WERI-Rb-1 (cell line): ENCODE measurements at regions not wholly inside any gene's neighbourhood (a gene's known extent, or its start where the extent isn't known, plus 50 kb on each side); places are given as distances from the start of the nearest gene placed in this dataset.

ENCODE experiments used
- DNase-seq: peaks from one replicate; pipeline ENCODE4 v3.0.0-alpha.2; 2020
- H3K27ac ChIP-seq: fragments of 250-450 bp; sonication (Bioruptor Pico); 2 replicates; pipeline ENCODE4 v1.5.1; 2020; ENCODE audit warnings: mild to moderate bottlenecking, moderate library complexity
- H3K27me3 ChIP-seq: fragments of 250-450 bp; sonication (Bioruptor Pico); 2 replicates; pipeline ENCODE4 v1.5.1; 2021; ENCODE audit warnings: mild to moderate bottlenecking, low read depth, moderate library complexity; ENCODE audit not compliant: insufficient read depth, severe bottlenecking
- H3K36me3 ChIP-seq: fragments of 250-450 bp; sonication (Bioruptor Pico); 2 replicates; pipeline ENCODE4 v1.5.1; 2020; ENCODE audit warnings: mild to moderate bottlenecking, moderate library complexity
- H3K4me3 ChIP-seq: 2 replicates; pipeline ENCODE4 v1.5.1; 2011; ENCODE audit warnings: low read depth, mild to moderate bottlenecking, control low read depth, low read length
- H3K9me3 ChIP-seq: fragments of 250-450 bp; sonication (Bioruptor Pico); 2 replicates; pipeline ENCODE4 v1.5.1; 2021; ENCODE audit warnings: mild to moderate bottlenecking, moderate library complexity; ENCODE audit not compliant: severe bottlenecking
- TF ChIP-seq, protein P1 (sequence below): IDR thresholded peaks from 2 replicates; pipeline ENCODE4 v1.5.1; 2011; ENCODE audit warnings: low read depth, mild to moderate bottlenecking, control low read depth, inconsistent platforms, low read length

DNA sequence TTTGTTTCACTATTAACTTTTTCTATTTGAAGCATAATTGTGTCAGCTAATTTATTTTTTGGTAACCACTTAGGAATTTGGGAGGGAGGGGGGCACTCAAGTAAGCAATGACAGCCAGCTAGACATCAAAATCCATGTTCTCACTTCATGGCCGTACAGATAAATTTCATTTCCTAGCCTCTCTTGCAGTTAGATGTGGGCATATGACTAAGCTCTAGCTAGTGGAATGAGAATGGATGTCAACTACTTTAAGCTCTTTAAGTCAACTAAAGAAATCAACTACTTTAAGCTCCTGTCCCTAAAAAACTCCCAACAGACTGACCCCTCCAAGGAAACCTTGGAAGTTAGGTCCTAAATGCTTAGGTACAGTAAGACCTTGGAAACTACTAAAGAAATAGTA lies 92.0 kb downstream of the KCNRG start:
- H3K4me3 ChIP-seq, result no peak overlapping the region
- no peak for DNase-seq

DNA sequence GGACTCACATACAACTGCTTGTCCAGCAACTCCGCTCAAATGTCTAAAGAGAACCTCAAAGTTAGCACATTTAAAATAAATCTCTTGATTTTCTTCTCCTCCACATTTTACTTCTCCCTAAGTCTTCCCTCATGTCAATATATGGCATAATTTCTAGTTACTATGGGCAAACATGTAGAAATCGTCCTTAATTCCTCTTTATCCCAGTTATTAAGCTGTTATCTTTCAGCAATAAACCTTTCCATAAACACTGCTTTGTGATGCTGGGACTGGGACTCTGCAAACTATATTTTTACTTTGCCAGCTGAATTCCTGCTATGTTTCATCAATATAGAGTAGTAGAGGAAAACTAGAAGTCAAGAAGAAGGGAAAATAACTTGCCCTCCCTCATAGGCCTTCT lies 99.7 kb downstream of the KCNRG start:
- no peaks in the 10 kb centered on the region for H3K9me3 ChIP-seq
- DNase-seq, result no peak
- H3K36me3 ChIP-seq, result no peaks in the 10 kb centered on the region
- TF ChIP-seq, protein P1, sequence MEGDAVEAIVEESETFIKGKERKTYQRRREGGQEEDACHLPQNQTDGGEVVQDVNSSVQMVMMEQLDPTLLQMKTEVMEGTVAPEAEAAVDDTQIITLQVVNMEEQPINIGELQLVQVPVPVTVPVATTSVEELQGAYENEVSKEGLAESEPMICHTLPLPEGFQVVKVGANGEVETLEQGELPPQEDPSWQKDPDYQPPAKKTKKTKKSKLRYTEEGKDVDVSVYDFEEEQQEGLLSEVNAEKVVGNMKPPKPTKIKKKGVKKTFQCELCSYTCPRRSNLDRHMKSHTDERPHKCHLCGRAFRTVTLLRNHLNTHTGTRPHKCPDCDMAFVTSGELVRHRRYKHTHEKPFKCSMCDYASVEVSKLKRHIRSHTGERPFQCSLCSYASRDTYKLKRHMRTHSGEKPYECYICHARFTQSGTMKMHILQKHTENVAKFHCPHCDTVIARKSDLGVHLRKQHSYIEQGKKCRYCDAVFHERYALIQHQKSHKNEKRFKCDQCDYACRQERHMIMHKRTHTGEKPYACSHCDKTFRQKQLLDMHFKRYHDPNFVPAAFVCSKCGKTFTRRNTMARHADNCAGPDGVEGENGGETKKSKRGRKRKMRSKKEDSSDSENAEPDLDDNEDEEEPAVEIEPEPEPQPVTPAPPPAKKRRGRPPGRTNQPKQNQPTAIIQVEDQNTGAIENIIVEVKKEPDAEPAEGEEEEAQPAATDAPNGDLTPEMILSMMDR, result no peak
- no peak overlapping the region for H3K4me3 ChIP-seq
- no peaks in the 10 kb centered on the region for H3K27me3 ChIP-seq
- no peak overlapping the region for H3K27ac ChIP-seq

More for the DNA sequence above, 92.0 kb downstream of the KCNRG start:
- H3K27me3 ChIP-seq, result no peaks in the 10 kb centered on the region
- no peaks in the 10 kb centered on the region for H3K36me3 ChIP-seq
- H3K27ac ChIP-seq, result no peak overlapping the region
- H3K9me3 ChIP-seq, result no peaks in the 10 kb centered on the region
- TF ChIP-seq, protein P1, result no peak

DNA sequence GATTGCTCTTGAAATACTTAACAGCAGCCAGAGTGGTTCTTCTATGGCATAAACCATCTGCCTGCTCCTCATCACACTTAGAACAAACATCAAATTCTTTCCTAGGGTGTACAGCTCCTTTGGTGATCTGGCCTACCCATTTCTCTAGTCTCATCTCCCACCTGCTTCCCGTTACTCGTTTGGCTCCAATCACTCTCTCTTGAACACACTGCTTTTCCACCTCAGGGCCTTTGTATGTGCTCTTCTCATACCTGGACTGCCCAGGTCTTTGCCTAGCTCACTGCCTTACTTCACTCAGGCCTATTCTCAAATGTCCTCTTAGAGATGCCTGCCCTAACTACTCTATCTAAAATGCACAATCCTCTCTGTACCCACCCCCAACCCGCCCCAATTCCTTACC lies 100.5 kb downstream of the KCNRG start:
- DNase-seq, result no peak
- H3K27me3 ChIP-seq, result no peaks in the 10 kb centered on the region
- H3K36me3 ChIP-seq, result no peaks in the 10 kb centered on the region
- no peak overlapping the region for H3K27ac ChIP-seq
- no peak overlapping the region for H3K4me3 ChIP-seq
- TF ChIP-seq, protein P1, result no peak
- no peaks in the 10 kb centered on the region for H3K9me3 ChIP-seq

DNA sequence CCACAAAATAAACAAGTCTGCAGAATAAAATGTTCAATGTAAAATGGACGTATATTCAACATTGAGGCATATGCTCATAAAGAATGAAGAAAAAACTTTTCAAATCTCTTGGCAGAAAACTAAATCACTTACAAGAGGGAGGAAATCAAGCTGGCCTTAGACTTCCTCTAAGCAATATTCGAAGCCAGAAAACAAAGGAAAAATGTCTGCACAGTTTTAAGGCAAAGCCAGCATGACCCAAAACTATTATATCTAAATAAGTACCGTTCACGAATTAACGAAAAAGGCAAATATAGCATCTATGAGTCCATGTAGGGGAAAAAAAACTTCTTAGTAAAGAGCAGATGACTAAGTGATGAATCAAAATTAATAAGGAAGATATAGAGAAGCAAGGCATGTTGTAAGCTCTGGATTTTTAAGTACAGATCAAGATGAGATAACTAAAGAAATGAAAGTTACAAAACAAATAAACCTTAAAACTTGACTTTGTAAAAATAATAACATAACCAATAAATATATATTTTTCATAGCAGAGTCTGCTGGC lies 101.3 kb downstream of the KCNRG start:
- no peak for DNase-seq
- TF ChIP-seq, protein P1, result no peak
- Histone ChIP-seq H3K36me3 (no peaks in the 10 kb centered on the region), H3K9me3 (no peaks in the 10 kb centered on the region), H3K4me3 (no peak overlapping the region), H3K27me3 (no peaks in the 10 kb centered on the region), H3K27ac (no peak overlapping the region)

DNA sequence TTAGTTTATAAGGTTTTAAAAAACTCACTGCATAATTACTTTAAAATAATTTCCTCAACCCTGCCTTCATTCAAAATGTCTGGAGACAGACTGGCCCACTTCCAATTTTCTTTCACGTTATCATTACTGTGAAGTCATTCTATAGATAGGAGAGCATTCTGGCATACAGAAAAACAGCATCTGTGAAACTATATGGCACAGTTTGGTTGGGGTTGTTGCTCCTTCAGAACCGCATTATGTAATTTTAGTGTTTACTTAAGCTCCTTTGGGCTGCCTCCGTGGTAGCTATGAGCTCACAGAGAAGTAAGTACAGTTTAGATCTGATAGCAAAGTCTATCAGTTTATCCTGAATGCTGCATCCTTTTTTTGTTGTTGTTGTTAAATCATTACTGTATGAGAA lies 104.3 kb downstream of the KCNRG start:
- peak overlapping the region; percentile 99 for H3K27ac ChIP-seq
- H3K4me3 ChIP-seq, result no peak overlapping the region
- no peaks in the 10 kb centered on the region for H3K9me3 ChIP-seq
- no peaks in the 10 kb centered on the region for H3K27me3 ChIP-seq
- TF ChIP-seq, protein P1, result no peak
- DNase-seq, result no peak
- H3K36me3 ChIP-seq, result peaks cover 5% of the 10 kb centered on the region

DNA sequence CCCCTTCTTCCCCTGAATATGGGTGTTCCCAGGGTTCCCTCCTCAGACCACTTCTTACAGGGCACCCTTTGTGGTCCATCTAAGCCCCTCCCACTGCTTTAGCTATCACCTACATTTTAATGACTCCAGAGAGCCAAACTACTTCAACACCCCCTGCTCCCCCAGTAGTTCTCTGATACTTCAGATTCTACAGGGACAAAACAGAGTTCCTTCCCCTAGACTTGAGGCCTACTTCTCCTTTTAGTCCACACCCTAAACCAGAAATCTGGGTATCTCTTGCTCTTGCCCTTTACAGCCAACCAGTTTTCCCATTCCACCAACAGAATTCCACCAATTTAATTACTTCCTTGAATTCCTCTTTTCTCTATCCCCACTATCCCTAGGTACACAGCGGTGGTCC lies 107.2 kb downstream of the KCNRG start:
- Histone ChIP-seq H3K4me3 (no peak overlapping the region), H3K27me3 (no peaks in the 10 kb centered on the region)
- no peak for DNase-seq

More for the DNA sequence above, 107.2 kb downstream of the KCNRG start:
- H3K27ac ChIP-seq, result peak overlapping the region; percentile 99
- TF ChIP-seq, protein P1, result no peak
- H3K36me3 ChIP-seq, result peaks cover 5% of the 10 kb centered on the region
- no peaks in the 10 kb centered on the region for H3K9me3 ChIP-seq
